GM12874 (cell line): ENCODE measurements at regions not wholly inside any gene's neighbourhood (a gene's known extent, or its start where the extent isn't known, plus 50 kb on each side); places are given as distances from the start of the nearest gene placed in this dataset.

Experiments used
- CTCF ChIP-seq: IDR thresholded peaks from 2 replicates; pipeline ENCODE4 v1.5.1; 2011; ENCODE audit warnings: low read depth, mild to moderate bottlenecking, control low read depth, low read length, moderate library complexity; ENCODE audit not compliant: insufficient read depth

- TF ChIP-seq CTCF: no peak
Observed at GRCh38 chr20:56750430-56750829, 121.3 kb downstream of the TFAP2C start.

GRCh38 chr20:56752274-56752673, 123.2 kb downstream of the TFAP2C start:
- no peak for TF ChIP-seq CTCF

GRCh38 chr20:56755201-56755600, 126.1 kb downstream of the TFAP2C start:
- TF ChIP-seq CTCF: no peak

GRCh38 chr20:56758706-56759105, 129.6 kb downstream of the TFAP2C start:
- TF ChIP-seq CTCF: no peak

GRCh38 chr20:56759741-56760278, 130.7 kb downstream of the TFAP2C start:
- no peak for TF ChIP-seq CTCF

- TF ChIP-seq CTCF: no peak
Observed at GRCh38 chr20:56760610-56761009, 131.5 kb downstream of the TFAP2C start.

GRCh38 chr20:56761393-56761792, 132.3 kb downstream of the TFAP2C start:
- TF ChIP-seq CTCF: no peak
